HL-60 (cell line): ENCODE measurements at regions not wholly inside any gene's neighbourhood (a gene's known extent, or its start where the extent isn't known, plus 50 kb on each side); places are given as distances from the start of the nearest gene placed in this dataset.

ENCODE experiments used
- DNase-seq, 2 experiments: peaks; one replicate each; pipeline ENCODE4 v3.0.0-alpha.2; 2010 to 2020; ENCODE audit warnings: low read depth in 1 of 2, low spot score in 1 of 2
- H3K27ac ChIP-seq: fragments of 250-450 bp; sonication (Bioruptor Pico); replicated peaks from 2 replicates; pipeline ENCODE4 v1.5.1; 2020; ENCODE audit warnings: mild to moderate bottlenecking, moderate library complexity
- H3K27me3 ChIP-seq: fragments of 250-450 bp; sonication (Bioruptor Pico); 2 replicates; pipeline ENCODE4 v1.5.1; 2021; ENCODE audit warnings: mild to moderate bottlenecking, moderate library complexity; ENCODE audit not compliant: insufficient read depth, poor library complexity, severe bottlenecking
- H3K4me3 ChIP-seq: replicated peaks from 2 replicates; pipeline ENCODE4 v1.5.1; 2011; ENCODE audit warnings: mild to moderate bottlenecking, control low read depth, low read length; ENCODE audit not compliant: insufficient read depth
- CTCF ChIP-seq: IDR thresholded peaks from one replicate; pipeline ENCODE4 v1.5.1; 2011; ENCODE audit warnings: low read length, control low read depth, inconsistent platforms; ENCODE audit not compliant: insufficient read depth
- GABPA ChIP-seq: IDR thresholded peaks from 2 replicates; pipeline ENCODE4 v1.6.1; 2012; ENCODE audit warnings: low read depth
- POLR2AphosphoS5 ChIP-seq: IDR thresholded peaks from 2 replicates; pipeline ENCODE4 v1.6.1; 2012; ENCODE audit warnings: low read depth
- REST ChIP-seq: IDR thresholded peaks from 2 replicates; pipeline ENCODE4 v1.6.1; 2012; ENCODE audit warnings: low read depth; ENCODE audit not compliant: insufficient replicate concordance
- SPI1 ChIP-seq: IDR thresholded peaks from 2 replicates; pipeline ENCODE4 v1.6.1; 2012; ENCODE audit warnings: low read depth, mild to moderate bottlenecking, borderline replicate concordance

- Histone ChIP-seq H3K4me3 (no peak overlapping the region), H3K27me3 (no peaks in the 10 kb centered on the region), H3K27ac (no peak overlapping the region)
- TF ChIP-seq POLR2AphosphoS5 (no peak), CTCF (no peak), REST (no peak), SPI1 (no peak), GABPA (no peak)
- no peak for DNase-seq
Measured at GRCh38 chr9:106358331-106358730, 504.6 kb upstream of the ZNF462 start.

GRCh38 chr9:106376689-106377088 lies 486.3 kb upstream of the ZNF462 start:
- DNase-seq = no peak
- TF ChIP-seq SPI1 = no peak
- no peak for TF ChIP-seq GABPA
- TF ChIP-seq CTCF = no peak
- no peak for TF ChIP-seq REST
- no peak for TF ChIP-seq POLR2AphosphoS5
- no peaks in the 10 kb centered on the region for H3K27me3 ChIP-seq
- H3K27ac ChIP-seq = no peak overlapping the region
- H3K4me3 ChIP-seq = no peak overlapping the region

GRCh38 chr9:106383072-106383471 lies 479.9 kb upstream of the ZNF462 start:
- H3K4me3 ChIP-seq = no peak overlapping the region
- H3K27ac ChIP-seq = no peak overlapping the region
- H3K27me3 ChIP-seq = no peaks in the 10 kb centered on the region
- TF ChIP-seq POLR2AphosphoS5 = no peak
- TF ChIP-seq SPI1 = no peak
- no peak for TF ChIP-seq CTCF
- TF ChIP-seq REST = no peak
- TF ChIP-seq GABPA = no peak
- DNase-seq = no peak
